Osteoblast (primary cell): ENCODE measurements at regions not wholly inside any gene's neighbourhood (a gene's known extent, or its start where the extent isn't known, plus 50 kb on each side); places are given as distances from the start of the nearest gene placed in this dataset.
A peak's percentile ranks its signal among the peaks of the same experiment; 100 is the strongest.

Experiments
- DNase-seq: peaks from one replicate; pipeline ENCODE4 v3.0.0; 2011; ENCODE audit warnings: low spot score, mixed read lengths; ENCODE audit not compliant: insufficient read length; ENCODE audit errors: missing footprints
- H2AFZ ChIP-seq: 2 replicates; pipeline ENCODE4 v1.6.0; 2011; ENCODE audit warnings: mild to moderate bottlenecking, low read length
- H3K27ac ChIP-seq: 2 replicates; pipeline ENCODE4 v1.5.1; 2011; ENCODE audit warnings: mild to moderate bottlenecking, low read depth, low read length, moderate library complexity
- H3K27me3 ChIP-seq: 2 replicates; pipeline ENCODE4 v1.6.0; 2012; ENCODE audit warnings: mild to moderate bottlenecking, control low read depth, inconsistent platforms, low read length, moderate library complexity; ENCODE audit not compliant: insufficient read depth
- H3K36me3 ChIP-seq: 2 replicates; pipeline ENCODE4 v1.5.1; 2011; ENCODE audit warnings: mild to moderate bottlenecking, low read length, control low read depth, moderate library complexity; ENCODE audit not compliant: insufficient read depth
- H3K4me1 ChIP-seq: 2 replicates; pipeline ENCODE4 v1.5.1; 2011; ENCODE audit warnings: mild to moderate bottlenecking, low read length, control low read depth, moderate library complexity; ENCODE audit not compliant: insufficient read depth
- H3K4me2 ChIP-seq: 2 replicates; pipeline ENCODE4 v1.6.0; 2011; ENCODE audit warnings: mild to moderate bottlenecking, low read length; ENCODE audit not compliant: insufficient read depth
- H3K4me3 ChIP-seq: fragments of 200-600 bp; sonication (generic); 3 replicates; pipeline ENCODE4 v1.5.1; 2012; ENCODE audit warnings: mild to moderate bottlenecking, low read length, inconsistent platforms; ENCODE audit not compliant: insufficient read depth
- H3K79me2 ChIP-seq: 2 replicates; pipeline ENCODE4 v1.6.0; 2012; ENCODE audit warnings: mild to moderate bottlenecking, low read length, control low read depth, inconsistent platforms; ENCODE audit not compliant: insufficient read depth
- H3K9me3 ChIP-seq: 2 replicates; pipeline ENCODE4 v1.5.1; 2011; ENCODE audit warnings: low read depth, low read length, control low read depth
- H4K20me1 ChIP-seq: 2 replicates; pipeline ENCODE4 v1.6.0; 2012; ENCODE audit warnings: mild to moderate bottlenecking, low read length, control low read depth; ENCODE audit not compliant: insufficient read depth
- CTCF ChIP-seq: IDR thresholded peaks from 2 replicates; pipeline ENCODE4 v1.5.1; 2011; ENCODE audit warnings: mild to moderate bottlenecking, low read depth, low read length, moderate library complexity; ENCODE audit errors: extremely low read depth

- no peaks in the 10 kb centered on the region for H4K20me1 ChIP-seq
- H3K27ac ChIP-seq, result no peak overlapping the region
- H3K79me2 ChIP-seq, result no peaks in the 10 kb centered on the region
- no peaks in the 10 kb centered on the region for H3K4me1 ChIP-seq
- peaks cover 8% of the 10 kb centered on the region for H3K27me3 ChIP-seq
- H3K36me3 ChIP-seq, result no peaks in the 10 kb centered on the region
- TF ChIP-seq CTCF, result no peak
- no peak for DNase-seq
- no peaks in the 10 kb centered on the region for H3K9me3 ChIP-seq
- no peak overlapping the region for H3K4me3 ChIP-seq
- no peak overlapping the region for H3K4me2 ChIP-seq
- H2AFZ ChIP-seq, result no peak overlapping the region
Measured at GRCh38 chr2:8327371-8328100, 354.3 kb upstream of the ID2 start.

DNA sequence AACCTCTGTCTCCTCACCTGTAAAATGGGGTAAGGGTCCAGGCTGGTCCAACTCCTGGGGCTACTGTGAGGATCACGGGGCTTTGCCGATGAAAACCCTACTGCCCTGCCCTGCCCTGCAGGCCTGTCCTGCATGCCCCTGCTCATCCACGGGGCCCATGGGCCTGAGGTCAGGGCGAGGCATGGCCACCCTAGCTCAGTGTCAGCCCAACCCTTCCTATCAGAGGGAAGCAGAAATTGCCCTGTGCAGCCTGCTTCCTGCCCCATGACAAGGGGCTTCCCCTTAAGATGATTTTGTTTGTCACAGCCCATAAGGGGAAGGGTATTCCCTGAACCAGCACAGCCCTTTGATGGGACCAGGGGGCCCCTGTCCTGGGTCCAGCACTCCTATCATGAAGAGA, 353.6 kb upstream of the ID2 start:
- Histone ChIP-seq H3K27me3 (peaks cover 6% of the 10 kb centered on the region), H4K20me1 (no peaks in the 10 kb centered on the region), H3K4me1 (no peaks in the 10 kb centered on the region), H3K36me3 (no peaks in the 10 kb centered on the region), H3K4me2 (no peak overlapping the region), H2AFZ (no peak overlapping the region), H3K9me3 (no peaks in the 10 kb centered on the region), H3K4me3 (no peak overlapping the region), H3K27ac (no peak overlapping the region), H3K79me2 (no peaks in the 10 kb centered on the region)
- no peak for DNase-seq
- TF ChIP-seq CTCF, result no peak

DNA sequence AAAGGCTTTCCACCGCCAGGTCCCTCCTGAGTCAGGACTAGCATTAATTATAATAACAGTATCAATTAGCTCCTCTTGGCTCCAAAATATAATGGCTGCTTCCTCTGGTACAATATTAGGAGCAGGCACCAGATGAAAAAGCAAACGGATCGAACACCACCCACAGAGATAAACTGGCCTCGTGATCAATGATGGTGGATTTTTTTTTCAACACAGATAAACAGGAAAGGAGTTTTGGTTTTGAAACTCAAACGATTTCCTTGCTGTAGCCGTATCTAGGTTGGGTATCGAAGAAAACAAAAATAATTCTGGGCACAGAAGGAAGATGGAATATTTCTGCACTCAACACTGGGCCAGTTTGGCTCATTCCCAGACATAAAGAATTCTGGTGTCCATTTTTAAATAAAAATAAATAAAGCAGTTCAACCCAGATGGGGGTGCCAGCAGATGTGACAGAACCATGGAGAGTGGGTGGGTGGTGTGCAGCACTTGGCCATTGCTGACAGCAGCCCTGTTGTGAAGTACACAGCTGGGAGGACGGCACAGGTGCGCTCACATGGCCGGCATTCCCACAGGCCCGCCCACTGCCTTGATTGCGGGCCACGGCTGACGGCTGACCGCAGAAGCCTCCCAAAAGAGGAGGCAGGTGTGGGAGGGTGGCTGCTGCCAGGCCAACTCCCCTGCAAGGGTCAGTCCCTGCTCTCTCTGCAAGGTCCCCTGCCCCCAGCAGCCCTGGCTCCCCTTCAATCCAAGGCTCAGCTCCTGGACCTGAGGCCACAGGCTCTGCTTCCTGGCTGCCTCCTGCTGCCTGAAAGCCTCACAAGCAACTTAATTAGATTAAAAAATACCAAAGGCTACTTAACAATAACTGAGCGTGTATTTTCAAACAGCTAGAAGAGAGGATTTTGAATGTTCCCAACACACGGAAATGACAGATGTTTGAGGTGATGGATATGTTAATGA, 351.9 kb upstream of the ID2 start:
- no peak overlapping the region for H2AFZ ChIP-seq
- H3K4me1 ChIP-seq, result no peaks in the 10 kb centered on the region
- H3K27ac ChIP-seq, result no peak overlapping the region
- H3K27me3 ChIP-seq, result peaks cover 2% of the 10 kb centered on the region
- no peaks in the 10 kb centered on the region for H3K79me2 ChIP-seq
- no peaks in the 10 kb centered on the region for H4K20me1 ChIP-seq
- H3K9me3 ChIP-seq, result no peaks in the 10 kb centered on the region
- no peak overlapping the region for H3K4me3 ChIP-seq
- no peak overlapping the region for H3K4me2 ChIP-seq
- no peaks in the 10 kb centered on the region for H3K36me3 ChIP-seq
- TF ChIP-seq CTCF, result no peak
- DNase-seq, result no peak

DNA sequence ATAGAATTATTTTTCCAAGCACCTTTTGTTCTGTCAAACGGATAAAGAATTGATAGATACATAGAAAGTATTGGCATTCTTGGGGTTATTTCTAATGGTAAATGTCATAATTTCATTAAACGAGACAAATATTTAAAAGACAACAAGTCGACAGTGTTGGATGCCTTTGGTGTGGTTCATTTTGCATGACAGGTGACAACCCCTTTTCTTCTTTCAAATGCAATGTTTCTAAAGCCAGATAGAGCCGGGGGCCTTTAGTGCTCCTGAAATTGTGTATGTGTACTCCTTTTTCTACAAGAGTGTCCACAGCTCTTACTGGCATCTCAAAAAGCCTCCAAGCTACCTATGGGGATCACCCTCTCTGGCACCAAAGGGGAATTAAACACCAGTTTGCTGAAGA, 350.8 kb upstream of the ID2 start:
- H3K4me3 ChIP-seq, result no peak overlapping the region
- H3K79me2 ChIP-seq, result no peaks in the 10 kb centered on the region
- H3K4me1 ChIP-seq, result no peaks in the 10 kb centered on the region
- H2AFZ ChIP-seq, result no peak overlapping the region
- no peak overlapping the region for H3K4me2 ChIP-seq
- H3K27ac ChIP-seq, result no peak overlapping the region
- no peaks in the 10 kb centered on the region for H4K20me1 ChIP-seq
- TF ChIP-seq CTCF, result no peak
- DNase-seq, result peak; percentile 71
- H3K9me3 ChIP-seq, result no peaks in the 10 kb centered on the region
- H3K36me3 ChIP-seq, result no peaks in the 10 kb centered on the region
- no peaks in the 10 kb centered on the region for H3K27me3 ChIP-seq
